ENCODE measurements at regions not wholly inside any gene's neighbourhood (a gene's known extent, or its start where the extent isn't known, plus 50 kb on each side); places are given as distances from the start of the nearest gene placed in this dataset.

- no peaks in the 10 kb centered on the region for H3K79me2 ChIP-seq (ENCODE audit: control insufficient read depth, insufficient read depth, low read length)
- no peak overlapping the region for H3K4me3 ChIP-seq (ENCODE audit: control insufficient read depth in 2 of 3, extremely low read depth in 1 of 3, insufficient read depth in 2 of 3, low read depth in 1 of 3, low read length in 3 of 3)
- dilution Hi-C loops (cut with MboI; ENCODE audit: extremely low pct_ligation_motif_present, low sequenced_read_pairs): no loop called here
- H3K36me3 ChIP-seq (ENCODE audit: control insufficient read depth in 2 of 2, extremely low read depth in 1 of 2, insufficient read depth in 2 of 2, low read length in 2 of 2): no peaks in the 10 kb centered on the region
- TF ChIP-seq EZH2 (IDR thresholded peaks at IDR 0.05; ENCODE audit: low read length) (no peak), CTCF (optimal IDR thresholded peaks at IDR 0.05 in 1 of 3, IDR thresholded peaks at IDR 0.05 in 1 of 3, conservative IDR thresholded peaks at IDR 0.05 in 1 of 3; ENCODE audit: extremely low read depth in 1 of 3, insufficient read depth in 2 of 3, low read length in 3 of 3) (no peak)
- no peaks in the 10 kb centered on the region for H4K20me1 ChIP-seq (ENCODE audit: control insufficient read depth, extremely low read depth, insufficient read depth, low read length)
- H3K27ac ChIP-seq (ENCODE audit: control insufficient read depth, insufficient read depth, low read length): peak overlapping the region; percentile 68
- FAIRE-seq: no peak
- H3K9ac ChIP-seq (ENCODE audit: control insufficient read depth, extremely low read depth, insufficient read depth, low read length): no peak overlapping the region
- H3K27me3 ChIP-seq (ENCODE audit: control insufficient read depth, extremely low read depth, insufficient read depth, low read length): no peaks in the 10 kb centered on the region
- peak; percentile 7 for DNase-seq (ENCODE audit: low read depth, low spot score)
- H3K4me2 ChIP-seq (ENCODE audit: control insufficient read depth, extremely low read depth, insufficient read depth, low read depth, low read length): peak overlapping the region; percentile 61
- peak overlapping the region; percentile 82 for H2AFZ ChIP-seq (ENCODE audit: control insufficient read depth, low read length)
- H3K9me3 ChIP-seq (ENCODE audit: control insufficient read depth, low read depth, low read length): no peaks in the 10 kb centered on the region
- peaks cover 18% of the 10 kb centered on the region for H3K4me1 ChIP-seq (ENCODE audit: control insufficient read depth, extremely low read depth, insufficient read depth, low read length)
- no peaks in the 10 kb centered on the region for H3K9me1 ChIP-seq (ENCODE audit: control insufficient read depth, extremely low read depth, insufficient read depth, low read length)
Observed at GRCh38 chr2:161078211-161078539, 82.1 kb upstream of the TANK start.

- Histone ChIP-seq H2AFZ (ENCODE audit: control insufficient read depth, low read length) (no peak overlapping the region), H3K4me2 (ENCODE audit: control insufficient read depth, extremely low read depth, insufficient read depth, low read depth, low read length) (no peak overlapping the region), H4K20me1 (ENCODE audit: control insufficient read depth, extremely low read depth, insufficient read depth, low read length) (no peaks in the 10 kb centered on the region), H3K79me2 (ENCODE audit: control insufficient read depth, insufficient read depth, low read length) (no peaks in the 10 kb centered on the region), H3K9me1 (ENCODE audit: control insufficient read depth, extremely low read depth, insufficient read depth, low read length) (no peaks in the 10 kb centered on the region), H3K4me1 (ENCODE audit: control insufficient read depth, extremely low read depth, insufficient read depth, low read length) (no peaks in the 10 kb centered on the region), H3K36me3 (ENCODE audit: control insufficient read depth in 2 of 2, extremely low read depth in 1 of 2, insufficient read depth in 2 of 2, low read length in 2 of 2) (no peaks in the 10 kb centered on the region), H3K27ac (ENCODE audit: control insufficient read depth, insufficient read depth, low read length) (no peak overlapping the region), H3K9ac (ENCODE audit: control insufficient read depth, extremely low read depth, insufficient read depth, low read length) (no peak overlapping the region), H3K4me3 (ENCODE audit: control insufficient read depth in 2 of 3, extremely low read depth in 1 of 3, insufficient read depth in 2 of 3, low read depth in 1 of 3, low read length in 3 of 3) (no peak overlapping the region), H3K9me3 (ENCODE audit: control insufficient read depth, low read depth, low read length) (no peaks in the 10 kb centered on the region), H3K27me3 (ENCODE audit: control insufficient read depth, extremely low read depth, insufficient read depth, low read length) (no peaks in the 10 kb centered on the region)
- dilution Hi-C loops (cut with MboI; ENCODE audit: extremely low pct_ligation_motif_present, low sequenced_read_pairs): no loop called here
- DNase-seq (ENCODE audit: low read depth, low spot score): no peak
- TF ChIP-seq CTCF (optimal IDR thresholded peaks at IDR 0.05 in 1 of 3, IDR thresholded peaks at IDR 0.05 in 1 of 3, conservative IDR thresholded peaks at IDR 0.05 in 1 of 3; ENCODE audit: extremely low read depth in 1 of 3, insufficient read depth in 2 of 3, low read length in 3 of 3) (no peak), EZH2 (IDR thresholded peaks at IDR 0.05; ENCODE audit: low read length) (no peak)
- no peak for FAIRE-seq
Observed at GRCh38 chr2:161085149-161085548, 75.1 kb upstream of the TANK start.

Data from keratinocyte (primary cell).